HG02973 (cell line): ENCODE measurements at regions not wholly inside any gene's neighbourhood (a gene's known extent, or its start where the extent isn't known, plus 50 kb on each side); places are given as distances from the start of the nearest gene placed in this dataset.
"Not testable (repeated sequence)": the region's sequence is repeated elsewhere in the genome, so short reads cannot be mapped to it uniquely, and the experiment has no call there.

Source experiments
- ATAC-seq: cut with Tn5 transposase; IDR thresholded peaks from one replicate; pipeline ENCODE4 v1.9.1; 2021; ENCODE audit warnings: moderate library complexity; ENCODE audit not compliant: unreplicated experiment

DNA sequence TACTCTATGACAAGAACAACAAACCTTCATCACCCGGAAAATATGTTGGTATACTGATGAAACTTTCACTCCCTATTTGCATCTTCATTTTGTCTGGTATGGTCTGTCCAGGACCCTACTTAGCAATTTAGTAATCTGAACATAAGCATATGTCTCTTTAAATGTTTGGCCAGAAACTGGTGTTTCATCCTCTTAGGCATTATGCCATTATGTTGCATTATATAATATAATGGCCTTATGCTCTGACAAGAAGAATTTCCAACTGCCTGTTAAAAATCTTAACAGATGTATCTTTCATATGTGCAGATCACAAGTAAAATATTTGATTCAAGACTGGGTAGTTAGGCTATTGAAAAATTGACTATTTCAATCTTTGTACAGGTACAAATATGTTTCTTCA is 610.6 kb upstream of the PRR20A start:
- no peak for ATAC-seq

DNA sequence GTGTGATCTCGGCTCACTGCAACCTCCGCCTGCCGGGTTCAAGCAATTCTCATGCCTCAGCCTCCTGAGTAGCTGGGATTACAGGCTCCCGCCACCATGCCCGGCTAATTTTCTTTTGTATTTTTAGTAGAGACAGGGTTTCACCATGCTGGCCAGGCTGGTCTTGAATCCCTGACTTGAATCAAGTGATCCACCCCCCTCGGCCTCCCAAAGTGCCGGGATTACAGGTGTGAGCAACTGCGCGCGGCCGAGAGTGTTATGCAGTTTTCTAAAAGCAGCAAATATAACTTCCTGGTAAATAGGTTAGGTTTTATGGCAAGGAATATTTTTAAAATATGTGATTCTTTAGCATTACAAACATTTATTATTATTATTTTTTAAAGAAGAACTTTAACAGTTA is 592.8 kb upstream of the PRR20A start:
- not testable (repeated sequence) for ATAC-seq

GRCh38 chr13:56558698-56559320 is 581.9 kb upstream of the PRR20A start:
- no peak for ATAC-seq

DNA sequence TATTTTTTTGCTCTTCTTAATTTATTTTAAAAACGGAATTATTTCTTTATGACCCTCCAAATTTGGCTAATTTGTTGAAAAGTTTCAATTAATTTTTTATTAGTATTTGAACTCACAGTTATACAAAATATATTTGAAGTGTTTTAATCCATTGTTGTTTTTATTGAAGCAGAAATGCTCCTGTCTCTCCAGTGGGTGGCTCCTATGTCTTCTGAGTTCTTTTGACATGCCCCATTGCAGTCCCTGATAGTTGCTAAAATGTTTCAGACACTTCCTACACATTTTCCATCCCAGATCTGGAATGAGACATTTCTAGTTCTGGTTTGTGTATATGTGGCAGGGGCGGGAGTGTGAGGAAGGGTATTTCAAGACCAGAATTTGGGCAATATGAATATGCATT is 579.4 kb upstream of the PRR20A start:
- ATAC-seq, result no peak

DNA sequence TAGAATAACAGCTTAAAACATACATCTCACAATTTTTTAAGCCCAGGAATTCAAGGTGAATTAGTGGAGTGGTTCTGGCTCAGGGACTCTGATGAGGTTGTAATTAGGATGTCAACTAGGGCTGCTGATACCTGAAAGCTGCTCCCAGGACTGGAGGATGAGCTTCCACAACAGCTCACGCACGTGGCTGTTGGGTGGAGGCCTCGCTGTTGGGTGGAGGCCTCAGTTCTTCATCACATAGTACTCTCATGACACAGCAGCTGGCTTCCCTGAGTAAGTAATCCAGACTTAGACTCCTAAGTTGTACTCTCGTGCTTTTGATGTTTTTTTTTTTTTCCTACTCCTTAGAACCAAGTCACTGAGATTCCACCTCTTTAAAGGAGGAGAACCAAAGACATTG is 577.1 kb upstream of the PRR20A start:
- no peak for ATAC-seq

DNA sequence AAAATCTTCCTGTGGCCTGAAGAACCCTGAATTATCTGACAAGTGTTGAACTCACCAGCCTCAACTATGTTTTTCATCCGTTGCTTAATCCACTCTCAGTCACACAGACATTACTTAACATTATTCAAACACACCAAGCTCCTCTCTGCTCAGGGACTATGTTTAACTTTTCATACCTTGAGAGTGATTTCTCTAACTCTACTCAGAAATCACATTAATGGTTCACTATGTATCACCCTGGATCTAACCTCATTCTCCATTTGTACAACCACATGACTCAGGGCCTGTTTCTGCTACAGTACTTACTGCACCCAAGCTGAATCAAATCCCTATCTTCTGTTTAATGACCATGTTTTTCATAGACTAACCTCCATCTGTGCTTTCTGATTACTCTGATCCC is 553.7 kb upstream of the PRR20A start:
- ATAC-seq, result no peak

- no peak for ATAC-seq
These were observed 525.1 kb upstream of the PRR20A start for GRCh38 chr13:56615572-56615971.

GRCh38 chr13:56622840-56623239 is 517.9 kb upstream of the PRR20A start:
- ATAC-seq, result no peak

- not testable (repeated sequence) for ATAC-seq
These were observed 511.8 kb upstream of the PRR20A start for GRCh38 chr13:56628886-56629285.

DNA sequence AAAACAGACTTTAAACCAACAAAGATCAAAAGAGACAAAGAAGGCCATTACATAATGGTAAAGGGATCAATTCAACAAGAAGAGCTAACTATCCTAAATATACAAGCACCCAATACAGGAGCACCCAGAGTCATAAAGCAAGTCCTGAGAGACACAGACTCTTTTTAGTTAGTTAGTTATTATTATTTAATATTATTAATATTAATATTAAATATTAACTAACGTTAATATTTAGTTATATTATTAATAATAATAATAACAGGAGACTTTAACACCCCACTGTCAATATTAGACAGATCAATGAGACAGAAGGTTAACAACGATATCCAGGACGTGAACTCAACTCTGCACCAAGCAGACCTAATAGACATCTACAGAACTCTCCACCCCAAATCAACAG is 509.7 kb upstream of the PRR20A start:
- not testable (repeated sequence) for ATAC-seq

- no peak for ATAC-seq
These were observed 487.7 kb upstream of the PRR20A start for GRCh38 chr13:56653043-56653442.

GRCh38 chr13:56659041-56659471 is 481.7 kb upstream of the PRR20A start:
- ATAC-seq, result no peak

DNA sequence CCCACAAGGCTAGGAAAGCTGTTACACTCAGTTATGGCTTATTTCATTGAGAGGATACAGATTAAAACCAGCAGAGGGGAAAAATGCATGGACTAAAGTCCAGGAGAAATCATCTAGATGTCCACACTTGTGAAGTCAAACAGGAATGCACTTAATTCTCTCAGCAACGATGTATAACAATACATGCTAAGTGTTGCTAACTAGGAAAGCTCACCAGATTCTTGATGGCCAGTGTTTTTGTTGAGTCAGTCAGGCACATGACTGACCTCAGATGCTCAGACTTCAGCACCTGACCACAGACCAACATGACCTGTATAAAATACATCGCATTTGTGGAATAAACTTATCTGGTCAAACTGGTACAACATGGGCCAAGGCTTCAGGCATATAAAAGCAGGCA is 470.2 kb upstream of the PRR20A start:
- ATAC-seq, result no peak

- no peak for ATAC-seq
These were observed 459.3 kb upstream of the PRR20A start for GRCh38 chr13:56681404-56681803.

DNA sequence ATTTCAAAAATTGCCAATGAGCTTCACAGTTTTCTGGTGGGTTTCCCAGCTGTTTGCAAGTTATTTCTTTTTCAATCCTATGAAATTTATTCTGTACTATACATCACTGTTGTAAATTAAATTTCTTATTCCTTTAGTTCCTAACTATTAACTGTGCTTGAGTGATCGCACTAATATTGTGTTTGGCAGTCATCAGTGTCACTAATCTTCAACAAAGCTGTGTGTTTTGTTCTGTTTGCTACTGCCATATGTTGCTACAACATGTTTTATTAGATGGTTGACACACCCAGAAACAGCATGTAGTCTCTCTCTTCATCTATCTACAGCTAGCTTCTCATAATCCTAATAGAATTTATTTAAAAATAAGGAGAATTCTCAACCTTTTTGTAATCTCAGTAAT is 453.6 kb upstream of the PRR20A start:
- ATAC-seq, result no peak

GRCh38 chr13:56697011-56697410 is 443.7 kb upstream of the PRR20A start:
- no peak for ATAC-seq

- ATAC-seq, result no peak
These were observed 440.4 kb upstream of the PRR20A start for GRCh38 chr13:56700324-56700723.

GRCh38 chr13:56706485-56706884 is 434.2 kb upstream of the PRR20A start:
- ATAC-seq, result no peak

DNA sequence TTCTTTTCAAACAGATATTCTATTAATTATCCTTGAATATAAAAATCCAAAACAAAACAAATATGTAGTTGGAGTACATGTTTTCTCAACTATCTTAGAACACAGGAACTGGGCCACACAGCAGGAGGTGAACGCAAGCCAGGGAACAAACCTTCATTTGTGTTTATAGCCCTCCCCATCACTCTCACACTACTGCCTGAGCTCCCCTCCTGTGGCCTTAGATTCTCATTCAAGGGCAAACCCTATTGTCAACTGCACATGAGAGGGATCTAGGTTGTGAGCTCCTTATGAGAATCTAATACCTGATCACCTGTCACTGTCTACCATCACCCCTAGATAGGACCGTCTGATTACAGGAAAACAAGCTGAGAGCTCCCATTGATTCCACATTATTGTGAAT is 427.1 kb upstream of the PRR20A start:
- ATAC-seq, result no peak

- ATAC-seq, result no peak
These were observed 421.9 kb upstream of the PRR20A start for GRCh38 chr13:56718791-56719190.

DNA sequence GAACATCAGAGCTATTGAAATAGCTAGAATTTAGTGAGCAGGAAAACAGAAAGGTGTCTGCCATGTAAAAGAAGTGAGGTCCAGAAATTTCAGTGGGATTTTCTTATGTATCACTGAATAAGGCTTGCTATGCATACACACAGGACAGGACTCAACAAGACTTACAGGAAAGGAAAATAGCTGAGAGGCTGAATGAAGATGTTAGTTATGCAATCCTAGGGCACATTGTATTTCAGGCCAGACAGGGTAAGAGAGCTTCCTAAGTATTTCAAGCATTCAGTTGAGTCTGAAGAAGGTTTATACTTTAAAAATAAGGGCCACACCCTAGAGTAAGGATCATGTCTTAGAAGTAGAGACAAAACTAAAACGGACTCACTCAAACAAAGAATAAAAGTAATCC is 419.9 kb upstream of the PRR20A start:
- no peak for ATAC-seq

DNA sequence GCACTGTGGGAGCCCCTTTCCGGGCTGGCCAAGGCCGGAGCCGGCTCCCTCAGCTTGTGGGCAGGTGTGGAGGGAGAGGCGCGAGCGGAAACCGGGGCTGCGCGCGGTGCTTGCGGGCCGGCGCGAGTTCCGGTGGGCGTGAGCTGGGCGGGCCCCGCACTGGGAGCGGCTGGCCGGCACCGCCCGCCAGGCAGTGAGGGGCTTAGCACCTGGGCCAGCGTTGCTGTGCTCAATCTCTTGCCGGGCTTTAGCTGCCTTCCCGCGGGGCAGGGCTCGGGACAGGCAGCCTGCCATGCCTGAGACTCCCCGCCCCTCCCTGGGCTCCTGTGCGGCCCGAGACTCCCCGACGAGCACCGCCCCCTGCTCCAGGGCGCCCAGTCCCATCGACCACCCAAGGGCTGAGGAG is 405.2 kb upstream of the PRR20A start:
- ATAC-seq, result no peak

DNA sequence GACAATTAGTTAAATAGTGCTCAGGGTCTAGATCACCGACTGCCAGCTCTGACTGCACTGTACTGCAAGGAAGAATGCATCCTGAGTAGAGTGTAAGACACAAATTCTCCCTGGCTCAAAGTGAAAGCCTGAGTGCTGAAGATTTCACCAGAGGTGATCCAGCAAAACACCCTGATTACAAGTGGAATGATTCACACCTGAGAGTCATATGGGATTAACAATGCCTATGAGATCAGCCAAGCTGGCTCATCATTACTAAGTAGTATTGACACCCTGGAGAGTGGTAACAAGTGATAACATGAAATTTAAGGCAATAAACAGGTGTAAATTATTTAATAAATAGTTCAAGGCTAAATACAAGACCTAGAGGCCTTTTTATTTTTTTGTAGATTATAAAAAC is 403.8 kb upstream of the PRR20A start:
- no peak for ATAC-seq
